Mucosa of rectum (tissue), 2 donors: ENCODE measurements at regions not wholly inside any gene's neighbourhood (a gene's known extent, or its start where the extent isn't known, plus 50 kb on each side); places are given as distances from the start of the nearest gene placed in this dataset.

Source experiments
- H3K27ac ChIP-seq, 2 donors: one replicate each; pipeline ENCODE4 v1.7.0; 2013; ENCODE audit warnings: inconsistent platforms in 2 of 2, low read depth in 2 of 2, low read length in 2 of 2
- H3K27me3 ChIP-seq, 2 donors: one replicate each; pipeline ENCODE4 v1.7.0; 2013; ENCODE audit warnings: low read length in 2 of 2; ENCODE audit not compliant: control insufficient read depth in 2 of 2, insufficient read depth in 2 of 2
- H3K36me3 ChIP-seq, 2 donors: one replicate each; pipeline ENCODE4 v1.7.0; 2013; ENCODE audit warnings: low read length in 2 of 2; ENCODE audit not compliant: control insufficient read depth in 2 of 2, insufficient read depth in 2 of 2
- H3K4me1 ChIP-seq, 2 donors: one replicate each; pipeline ENCODE4 v1.7.0; 2013; ENCODE audit warnings: low read length in 2 of 2, mild to moderate bottlenecking in 1 of 2; ENCODE audit not compliant: control insufficient read depth in 2 of 2, insufficient read depth in 2 of 2
- H3K4me3 ChIP-seq, 2 donors: one replicate each; pipeline ENCODE4 v1.7.0; 2013; ENCODE audit warnings: low read length in 2 of 2
- H3K9ac ChIP-seq, 2 donors: one replicate each; pipeline ENCODE4 v1.7.0; 2013; ENCODE audit warnings: low read length in 2 of 2, low read depth in 1 of 2, mild to moderate bottlenecking in 1 of 2
- H3K9me3 ChIP-seq, 2 donors: one replicate each; pipeline ENCODE4 v1.7.0; 2013; ENCODE audit warnings: low read length in 2 of 2; ENCODE audit not compliant: control insufficient read depth in 2 of 2
- donor health status: healthy.
- donor health status: Normal muscosa, but diverticular disease.

- H3K27ac ChIP-seq = no peak overlapping the region
- no peaks in the 10 kb centered on the region for H3K4me1 ChIP-seq
- no peaks in the 10 kb centered on the region for H3K36me3 ChIP-seq
- H3K9ac ChIP-seq = no peak overlapping the region
- H3K27me3 ChIP-seq = no peaks in the 10 kb centered on the region
- no peak overlapping the region for H3K4me3 ChIP-seq
- H3K9me3 ChIP-seq = no peaks in the 10 kb centered on the region
Observed at GRCh38 chr20:60064554-60065196, 106.5 kb downstream of the CDH26 start.

- H3K27ac ChIP-seq = no peak overlapping the region
- no peaks in the 10 kb centered on the region for H3K4me1 ChIP-seq
- no peak overlapping the region for H3K4me3 ChIP-seq
- no peaks in the 10 kb centered on the region for H3K36me3 ChIP-seq
- H3K9ac ChIP-seq = no peak overlapping the region
- H3K27me3 ChIP-seq = no peaks in the 10 kb centered on the region
- no peaks in the 10 kb centered on the region for H3K9me3 ChIP-seq
Observed at GRCh38 chr20:60065741-60066437, 107.7 kb downstream of the CDH26 start.

- Histone ChIP-seq H3K4me3 (no peak overlapping the region), H3K27ac (no peak overlapping the region), H3K4me1 (no peaks in the 10 kb centered on the region), H3K27me3 (no peaks in the 10 kb centered on the region), H3K9ac (no peak overlapping the region), H3K9me3 (no peaks in the 10 kb centered on the region), H3K36me3 (no peaks in the 10 kb centered on the region)
Observed at GRCh38 chr20:60066438-60066823, 108.2 kb downstream of the CDH26 start.

GRCh38 chr20:60068509-60068908 lies 110.3 kb downstream of the CDH26 start:
- no peaks in the 10 kb centered on the region for H3K27me3 ChIP-seq
- H3K4me3 ChIP-seq = no peak overlapping the region
- H3K27ac ChIP-seq = no peak overlapping the region
- no peaks in the 10 kb centered on the region for H3K4me1 ChIP-seq
- H3K9ac ChIP-seq = no peak overlapping the region
- no peaks in the 10 kb centered on the region for H3K9me3 ChIP-seq
- no peaks in the 10 kb centered on the region for H3K36me3 ChIP-seq

- H3K9me3 ChIP-seq = no peaks in the 10 kb centered on the region
- H3K36me3 ChIP-seq = no peaks in the 10 kb centered on the region
- no peak overlapping the region for H3K27ac ChIP-seq
- no peaks in the 10 kb centered on the region for H3K27me3 ChIP-seq
- H3K4me1 ChIP-seq = no peaks in the 10 kb centered on the region
- no peak overlapping the region for H3K9ac ChIP-seq
- no peak overlapping the region for H3K4me3 ChIP-seq
Observed at GRCh38 chr20:60069656-60070055, 111.4 kb downstream of the CDH26 start.

GRCh38 chr20:60070791-60071190 lies 112.6 kb downstream of the CDH26 start:
- Histone ChIP-seq H3K9ac (no peak overlapping the region), H3K9me3 (no peaks in the 10 kb centered on the region), H3K36me3 (no peaks in the 10 kb centered on the region), H3K27me3 (no peaks in the 10 kb centered on the region), H3K4me1 (no peaks in the 10 kb centered on the region), H3K4me3 (no peak overlapping the region), H3K27ac (no peak overlapping the region)

- H3K9ac ChIP-seq = no peak overlapping the region
- H3K4me1 ChIP-seq = no peaks in the 10 kb centered on the region
- no peak overlapping the region for H3K27ac ChIP-seq
- no peak overlapping the region for H3K4me3 ChIP-seq
- H3K27me3 ChIP-seq = no peaks in the 10 kb centered on the region
- H3K9me3 ChIP-seq = no peaks in the 10 kb centered on the region
- H3K36me3 ChIP-seq = no peaks in the 10 kb centered on the region
Observed at GRCh38 chr20:60071965-60072364, 113.7 kb downstream of the CDH26 start.

- H3K9ac ChIP-seq = no peak overlapping the region
- no peaks in the 10 kb centered on the region for H3K36me3 ChIP-seq
- no peaks in the 10 kb centered on the region for H3K9me3 ChIP-seq
- H3K4me1 ChIP-seq = no peaks in the 10 kb centered on the region
- H3K4me3 ChIP-seq = no peak overlapping the region
- H3K27me3 ChIP-seq = no peaks in the 10 kb centered on the region
- H3K27ac ChIP-seq = no peak overlapping the region
Observed at GRCh38 chr20:60073086-60073485, 114.9 kb downstream of the CDH26 start.

GRCh38 chr20:60073504-60073903 lies 115.3 kb downstream of the CDH26 start:
- Histone ChIP-seq H3K9ac (no peak overlapping the region), H3K27ac (no peak overlapping the region), H3K27me3 (no peaks in the 10 kb centered on the region)

GRCh38 chr20:60074276-60074675 lies 116.1 kb downstream of the CDH26 start:
- Histone ChIP-seq H3K36me3 (no peaks in the 10 kb centered on the region), H3K4me3 (no peak overlapping the region), H3K9ac (no peak overlapping the region), H3K27me3 (no peaks in the 10 kb centered on the region), H3K4me1 (no peaks in the 10 kb centered on the region), H3K9me3 (no peaks in the 10 kb centered on the region), H3K27ac (no peak overlapping the region)

More at GRCh38 chr20:60073504-60073903, 115.3 kb downstream of the CDH26 start:
- Histone ChIP-seq H3K36me3 (no peaks in the 10 kb centered on the region), H3K9me3 (no peaks in the 10 kb centered on the region), H3K4me1 (no peaks in the 10 kb centered on the region), H3K4me3 (no peak overlapping the region)
